ENCODE measurements at regions not wholly inside any gene's neighbourhood (a gene's known extent, or its start where the extent isn't known, plus 50 kb on each side); places are given as distances from the start of the nearest gene placed in this dataset.

DNA sequence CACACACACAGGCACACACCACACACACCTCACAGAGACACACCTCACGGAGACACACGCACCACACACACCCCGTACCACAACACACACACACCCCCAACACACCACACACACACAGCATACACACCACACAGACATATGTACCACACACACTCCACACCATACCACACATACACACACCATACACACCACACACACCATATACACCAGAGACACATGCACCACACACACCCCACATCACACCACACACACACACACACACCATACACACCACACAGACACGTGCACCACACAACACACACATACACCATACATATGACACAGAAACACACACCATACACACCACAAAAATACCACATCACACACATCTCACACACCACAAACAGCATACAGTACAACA lies 850.7 kb downstream of the RNF144A start:
- Histone ChIP-seq H3K27me3 (ENCODE audit: insufficient read depth, low read depth) (no peaks in the 10 kb centered on the region), H3K27ac (no peak overlapping the region), H3K9ac (no peak overlapping the region), H3K4me1 (ENCODE audit: low read depth, poor library complexity, severe bottlenecking) (peaks cover 7% of the 10 kb centered on the region), H3K79me2 (ENCODE audit: insufficient read depth, low read depth) (no peaks in the 10 kb centered on the region), H3K4me3 (IDR thresholded peaks at IDR 0.05; ENCODE audit: insufficient read depth, low read depth, low read length) (no peak overlapping the region), H3K4me2 (no peak overlapping the region), H4K20me1 (ENCODE audit: insufficient read depth) (no peaks in the 10 kb centered on the region), H2AFZ (ENCODE audit: low read depth) (no peak overlapping the region), H3K36me3 (ENCODE audit: insufficient read depth) (no peaks in the 10 kb centered on the region)
- no peak for TF ChIP-seq CTCF (conservative IDR thresholded peaks at IDR 0.05; ENCODE audit: low read depth, low read length)

DNA sequence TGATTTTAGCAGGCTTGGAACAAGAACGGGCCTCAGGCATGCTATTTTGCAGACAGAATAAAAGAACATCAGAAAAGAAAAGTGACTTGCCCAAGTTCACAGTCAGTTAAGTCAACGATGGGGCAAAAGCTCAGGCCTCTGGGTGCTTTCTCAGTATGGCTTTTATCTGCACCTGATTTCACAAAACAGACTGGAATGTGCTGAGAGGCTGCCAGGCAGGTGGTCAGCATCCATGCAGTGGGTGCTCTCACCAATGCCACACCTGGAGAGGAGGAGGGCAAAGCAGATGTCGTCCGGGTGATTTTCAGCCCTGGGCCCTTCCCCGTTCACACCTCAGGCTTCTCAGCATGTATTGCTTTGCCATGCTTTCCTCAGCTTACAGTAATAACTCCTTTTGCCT lies 854.6 kb downstream of the RNF144A start:
- no peak overlapping the region for H2AFZ ChIP-seq (ENCODE audit: low read depth)
- peaks cover 27% of the 10 kb centered on the region for H3K4me1 ChIP-seq (ENCODE audit: low read depth, poor library complexity, severe bottlenecking)
- no peak for TF ChIP-seq CTCF (conservative IDR thresholded peaks at IDR 0.05; ENCODE audit: low read depth, low read length)
- no peak overlapping the region for H3K4me3 ChIP-seq (IDR thresholded peaks at IDR 0.05; ENCODE audit: insufficient read depth, low read depth, low read length)
- H3K36me3 ChIP-seq (ENCODE audit: insufficient read depth) = no peaks in the 10 kb centered on the region
- no peaks in the 10 kb centered on the region for H3K79me2 ChIP-seq (ENCODE audit: insufficient read depth, low read depth)
- no peak overlapping the region for H3K9ac ChIP-seq
- H3K27me3 ChIP-seq (ENCODE audit: insufficient read depth, low read depth) = no peaks in the 10 kb centered on the region
- no peaks in the 10 kb centered on the region for H4K20me1 ChIP-seq (ENCODE audit: insufficient read depth)
- no peak overlapping the region for H3K4me2 ChIP-seq
- H3K27ac ChIP-seq = no peak overlapping the region

DNA sequence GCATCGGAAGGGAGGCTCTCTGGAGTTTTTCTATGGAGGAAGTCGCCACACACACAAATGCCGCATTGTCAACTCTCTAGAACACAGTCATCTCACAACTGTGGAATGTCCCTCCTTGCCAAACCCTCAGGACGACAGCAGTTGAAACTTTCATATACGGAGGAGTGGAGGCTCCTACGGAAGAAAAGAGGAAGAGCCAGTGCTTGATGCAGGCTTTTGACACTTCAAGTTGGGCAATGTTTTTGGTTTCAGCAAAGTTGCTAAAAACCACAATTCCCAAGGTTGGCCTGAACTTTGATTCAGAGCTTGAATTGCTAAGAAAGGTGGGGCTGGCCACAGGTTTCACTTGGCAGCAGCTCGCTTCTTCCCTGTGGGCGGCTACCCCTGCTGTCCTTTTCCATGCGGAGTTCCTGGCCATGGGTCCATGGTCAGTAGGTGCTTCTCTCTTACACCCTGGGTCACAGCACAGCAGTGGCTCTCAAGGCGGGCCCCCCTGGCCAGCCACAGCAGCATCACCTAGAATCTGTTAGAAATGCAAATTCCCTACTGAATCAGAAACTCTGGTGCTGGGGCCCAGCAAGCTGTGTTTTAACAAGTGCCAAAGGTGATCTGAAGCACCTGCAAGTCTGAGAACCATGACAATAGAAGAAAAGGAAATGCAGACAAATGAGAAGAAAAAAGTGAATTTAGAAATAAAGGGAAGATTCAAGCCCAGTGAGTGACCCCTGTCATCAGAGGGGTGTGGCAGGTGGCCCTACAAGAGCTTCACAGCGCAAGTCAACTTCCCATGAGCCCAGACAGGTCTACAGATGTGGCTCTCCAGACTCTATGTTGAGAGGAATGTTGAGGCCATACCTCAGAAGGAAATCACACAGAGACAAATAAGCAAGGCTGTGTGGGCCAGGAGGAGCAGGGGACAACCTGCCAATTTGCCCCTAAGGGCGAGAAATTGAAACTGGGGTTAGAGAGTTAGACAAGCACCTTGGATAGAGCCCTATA lies 856.4 kb downstream of the RNF144A start:
- no peaks in the 10 kb centered on the region for H3K36me3 ChIP-seq (ENCODE audit: insufficient read depth)
- no peak for TF ChIP-seq CTCF (conservative IDR thresholded peaks at IDR 0.05; ENCODE audit: low read depth, low read length)
- H2AFZ ChIP-seq (ENCODE audit: low read depth) = peak overlapping the region; percentile 19; the same call in 1 of the 2 replicates
- H3K4me2 ChIP-seq = peak overlapping the region; percentile 66
- no peaks in the 10 kb centered on the region for H4K20me1 ChIP-seq (ENCODE audit: insufficient read depth)
- peak overlapping the region; percentile 22; the same call in 1 of the 2 replicates for H3K27ac ChIP-seq
- H3K27me3 ChIP-seq (ENCODE audit: insufficient read depth, low read depth) = no peaks in the 10 kb centered on the region
- no peak overlapping the region; the same call in 1 of the 2 replicates for H3K9ac ChIP-seq
- H3K79me2 ChIP-seq (ENCODE audit: insufficient read depth, low read depth) = no peaks in the 10 kb centered on the region
- peaks cover 27% of the 10 kb centered on the region for H3K4me1 ChIP-seq (ENCODE audit: low read depth, poor library complexity, severe bottlenecking)
- H3K4me3 ChIP-seq (IDR thresholded peaks at IDR 0.05; ENCODE audit: insufficient read depth, low read depth, low read length) = peak overlapping the region; percentile 21

DNA sequence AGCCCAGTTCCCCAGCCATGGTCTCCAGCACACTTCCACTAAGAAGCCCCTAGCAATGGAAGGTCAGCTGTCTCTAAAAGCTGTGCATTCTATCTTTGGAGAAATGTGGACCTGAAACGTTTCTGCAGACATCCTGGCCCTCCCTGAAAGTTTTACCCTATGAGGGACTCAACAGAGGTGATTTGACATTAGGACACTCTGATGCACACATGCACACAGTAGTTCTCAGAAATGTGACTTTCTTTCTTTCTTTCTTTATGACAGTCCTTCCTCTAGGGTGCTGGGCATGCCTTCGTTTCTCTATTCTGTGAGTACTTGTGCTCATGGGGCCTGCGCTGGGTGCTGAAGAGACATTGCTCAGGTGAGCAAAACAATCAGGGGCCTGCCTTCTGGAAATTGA lies 857.3 kb downstream of the RNF144A start:
- Histone ChIP-seq H3K36me3 (ENCODE audit: insufficient read depth) (no peaks in the 10 kb centered on the region), H4K20me1 (ENCODE audit: insufficient read depth) (no peaks in the 10 kb centered on the region), H3K79me2 (ENCODE audit: insufficient read depth, low read depth) (no peaks in the 10 kb centered on the region), H2AFZ (ENCODE audit: low read depth) (no peak overlapping the region), H3K4me1 (ENCODE audit: low read depth, poor library complexity, severe bottlenecking) (peaks cover 27% of the 10 kb centered on the region), H3K27me3 (ENCODE audit: insufficient read depth, low read depth) (no peaks in the 10 kb centered on the region), H3K4me3 (IDR thresholded peaks at IDR 0.05; ENCODE audit: insufficient read depth, low read depth, low read length) (peak overlapping the region; percentile 17), H3K27ac (no peak overlapping the region), H3K9ac (no peak overlapping the region), H3K4me2 (peak overlapping the region; percentile 66; the same call in 1 of the 2 replicates)
- TF ChIP-seq CTCF (conservative IDR thresholded peaks at IDR 0.05; ENCODE audit: low read depth, low read length) = no peak

Measured in KMS-11 (cell line).